Astrocyte (in vitro differentiated cells and primary cell): ENCODE measurements at regions not wholly inside any gene's neighbourhood (a gene's known extent, or its start where the extent isn't known, plus 50 kb on each side); places are given as distances from the start of the nearest gene placed in this dataset.

Experiments
- DNase-seq: peaks from one replicate; pipeline ENCODE4 v3.0.0-alpha.2; 2010; ENCODE audit warnings: low read depth
- FAIRE-seq: peaks from 2 replicates; lab custom pipeline; 2011; peaks lifted over from hg19 to GRCh38; lab: Jason Lieb, UNC
- H2AFZ ChIP-seq: 2 replicates; pipeline ENCODE4 v1.6.0; 2012; ENCODE audit warnings: low read depth, low read length, inconsistent platforms
- H3K27ac ChIP-seq: 2 replicates; pipeline ENCODE4 v1.5.1; 2011; ENCODE audit warnings: low read depth, low read length, inconsistent platforms
- H3K27me3 ChIP-seq: 2 replicates; pipeline ENCODE4 v1.6.0; 2011; ENCODE audit warnings: low read length, inconsistent platforms; ENCODE audit not compliant: insufficient read depth
- H3K36me3 ChIP-seq: 2 replicates; pipeline ENCODE4 v1.5.1; 2011; ENCODE audit warnings: low read length, inconsistent platforms; ENCODE audit not compliant: insufficient read depth
- H3K4me1 ChIP-seq: 2 replicates; pipeline ENCODE4 v1.5.1; 2011; ENCODE audit warnings: low read length, inconsistent platforms; ENCODE audit not compliant: insufficient read depth
- H3K4me2 ChIP-seq: 2 replicates; pipeline ENCODE4 v1.6.0; 2012; ENCODE audit warnings: low read length, inconsistent platforms
- H3K4me3 ChIP-seq: 2 replicates; pipeline ENCODE4 v1.5.1; 2011; ENCODE audit warnings: low read depth, mild to moderate bottlenecking, low read length, inconsistent platforms; ENCODE audit not compliant: insufficient read depth
- H3K79me2 ChIP-seq: 2 replicates; pipeline ENCODE4 v1.6.0; 2012; ENCODE audit warnings: mild to moderate bottlenecking, low read length, inconsistent platforms; ENCODE audit not compliant: insufficient read depth
- H3K9ac ChIP-seq: 2 replicates; pipeline ENCODE4 v1.6.0; 2012; ENCODE audit warnings: mild to moderate bottlenecking, low read length, inconsistent platforms
- H3K9me3 ChIP-seq: 2 replicates; pipeline ENCODE4 v1.5.1; 2012; ENCODE audit warnings: low read depth, mild to moderate bottlenecking, low read length, inconsistent platforms; ENCODE audit not compliant: insufficient read depth
- H4K20me1 ChIP-seq: 2 replicates; pipeline ENCODE4 v1.6.0; 2012; ENCODE audit warnings: low read length, inconsistent platforms; ENCODE audit not compliant: insufficient read depth
- H3K27ac Mint-ChIP-seq: one replicate; pipeline ENCODE4 v1.8.0; 2021; ENCODE audit warnings: mild to moderate bottlenecking, mixed read lengths; ENCODE audit not compliant: unreplicated experiment
- H3K27me3 Mint-ChIP-seq: one replicate; pipeline ENCODE4 v1.8.0; 2021; ENCODE audit warnings: low read depth, mixed read lengths; ENCODE audit not compliant: unreplicated experiment
- H3K36me3 Mint-ChIP-seq: one replicate; pipeline ENCODE4 v1.8.0; 2021; ENCODE audit warnings: low read depth, mixed read lengths; ENCODE audit not compliant: unreplicated experiment
- H3K4me1 Mint-ChIP-seq: one replicate; pipeline ENCODE4 v1.8.0; 2021; ENCODE audit warnings: low read depth, mixed read lengths; ENCODE audit not compliant: unreplicated experiment
- H3K4me3 Mint-ChIP-seq: one replicate; pipeline ENCODE4 v1.8.0; 2021; ENCODE audit warnings: mild to moderate bottlenecking, moderate library complexity, mixed read lengths; ENCODE audit not compliant: unreplicated experiment
- H3K9me3 Mint-ChIP-seq: one replicate; pipeline ENCODE4 v1.8.0; 2021; ENCODE audit warnings: mild to moderate bottlenecking, mixed read lengths; ENCODE audit not compliant: unreplicated experiment
- CTCF ChIP-seq: IDR thresholded peaks from 2 replicates; pipeline ENCODE4 v1.5.1; 2011; ENCODE audit warnings: low read depth, mild to moderate bottlenecking, inconsistent platforms, low read length, moderate library complexity; ENCODE audit not compliant: insufficient read depth
- EZH2 ChIP-seq: IDR thresholded peaks from 2 replicates; pipeline ENCODE4 v1.6.1; 2012; ENCODE audit warnings: mild to moderate bottlenecking, low read length, inconsistent platforms; ENCODE audit not compliant: insufficient read depth

- H3K27ac ChIP-seq, result no peak overlapping the region
- no peaks in the 10 kb centered on the region for H3K36me3 ChIP-seq
- FAIRE-seq, result no peak
- Mint-ChIP-seq H3K4me3 (no peak overlapping the region), H3K27ac (no peak overlapping the region), H3K36me3 (no peaks in the 10 kb centered on the region), H3K27me3 (peaks cover 3% of the 10 kb centered on the region), H3K9me3 (peaks cover 1% of the 10 kb centered on the region), H3K4me1 (no peaks in the 10 kb centered on the region)
- no peak overlapping the region for H3K4me3 ChIP-seq
- no peak for DNase-seq
- H3K9me3 ChIP-seq, result no peaks in the 10 kb centered on the region
- no peaks in the 10 kb centered on the region for H3K27me3 ChIP-seq
- no peak overlapping the region for H2AFZ ChIP-seq
- H3K4me1 ChIP-seq, result no peaks in the 10 kb centered on the region
- H3K4me2 ChIP-seq, result no peak overlapping the region
- no peaks in the 10 kb centered on the region for H3K79me2 ChIP-seq
- TF ChIP-seq CTCF (no peak), EZH2 (no peak)
- H4K20me1 ChIP-seq, result no peaks in the 10 kb centered on the region
- H3K9ac ChIP-seq, result no peak overlapping the region
Measured at GRCh38 chr4:10982305-10982704, 297.7 kb upstream of the CLNK start.

GRCh38 chr4:10981576-10981975 is 297.0 kb upstream of the CLNK start:
- no peaks in the 10 kb centered on the region for H3K36me3 ChIP-seq
- H3K36me3 Mint-ChIP-seq, result no peaks in the 10 kb centered on the region
- H3K4me3 ChIP-seq, result no peak overlapping the region
- TF ChIP-seq EZH2 (no peak), CTCF (no peak)
- no peak overlapping the region for H3K4me2 ChIP-seq
- H3K9me3 ChIP-seq, result no peaks in the 10 kb centered on the region
- H2AFZ ChIP-seq, result no peak overlapping the region
- no peaks in the 10 kb centered on the region for H3K79me2 ChIP-seq
- no peak for FAIRE-seq
- H3K27ac ChIP-seq, result no peak overlapping the region
- no peak overlapping the region for H3K9ac ChIP-seq
- no peak overlapping the region for H3K27ac Mint-ChIP-seq
- no peaks in the 10 kb centered on the region for H3K4me1 ChIP-seq
- peaks cover 6% of the 10 kb centered on the region for H3K27me3 Mint-ChIP-seq
- H4K20me1 ChIP-seq, result no peaks in the 10 kb centered on the region
- H3K27me3 ChIP-seq, result no peaks in the 10 kb centered on the region
- DNase-seq, result no peak
- H3K9me3 Mint-ChIP-seq, result peaks cover 1% of the 10 kb centered on the region
- no peak overlapping the region for H3K4me3 Mint-ChIP-seq
- H3K4me1 Mint-ChIP-seq, result no peaks in the 10 kb centered on the region

GRCh38 chr4:10981096-10981495 is 296.5 kb upstream of the CLNK start:
- no peak for FAIRE-seq
- no peak overlapping the region for H2AFZ ChIP-seq
- Mint-ChIP-seq H3K27me3 (peaks cover 6% of the 10 kb centered on the region), H3K27ac (no peak overlapping the region), H3K9me3 (peaks cover 1% of the 10 kb centered on the region), H3K4me1 (no peaks in the 10 kb centered on the region), H3K4me3 (no peak overlapping the region), H3K36me3 (no peaks in the 10 kb centered on the region)
- TF ChIP-seq EZH2 (no peak), CTCF (no peak)
- H4K20me1 ChIP-seq, result no peaks in the 10 kb centered on the region
- H3K27ac ChIP-seq, result no peak overlapping the region
- H3K4me1 ChIP-seq, result no peaks in the 10 kb centered on the region
- no peak for DNase-seq
- no peaks in the 10 kb centered on the region for H3K27me3 ChIP-seq
- no peak overlapping the region for H3K4me3 ChIP-seq
- H3K79me2 ChIP-seq, result no peaks in the 10 kb centered on the region
- H3K4me2 ChIP-seq, result no peak overlapping the region
- no peaks in the 10 kb centered on the region for H3K36me3 ChIP-seq
- H3K9ac ChIP-seq, result no peak overlapping the region
- H3K9me3 ChIP-seq, result no peaks in the 10 kb centered on the region
